ENCODE measurements at regions not wholly inside any gene's neighbourhood (a gene's known extent, or its start where the extent isn't known, plus 50 kb on each side); places are given as distances from the start of the nearest gene placed in this dataset.
"Not testable (repeated sequence)": the region's sequence is repeated elsewhere in the genome, so short reads cannot be mapped to it uniquely, and the experiment has no call there.

DNA sequence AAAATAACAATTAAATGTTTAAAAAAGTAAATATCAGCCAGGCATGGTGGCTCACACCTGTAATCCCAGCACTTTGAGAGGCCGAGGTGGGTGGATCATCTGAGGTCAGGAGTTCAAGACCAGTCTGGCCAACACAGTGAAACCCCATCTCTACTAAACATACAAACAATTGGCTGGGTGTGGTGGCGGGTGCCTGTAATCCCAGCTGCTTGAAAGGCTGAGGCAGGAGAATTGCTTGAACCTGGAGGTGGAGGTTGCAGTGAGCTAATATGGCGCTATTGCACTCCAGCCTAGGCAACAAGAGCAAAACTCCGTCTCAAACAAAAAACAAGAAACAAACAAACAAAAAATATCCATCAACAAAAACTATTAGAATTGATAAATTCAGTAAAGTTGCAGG is 77.5 kb downstream of the SNX5 start:
- in situ Hi-C loops (cut with HindIII; ENCODE audit: low pct_unique_long_range_greater_than_20kb, low sequenced_read_pairs); DNase-seq (ENCODE audit: low read depth): not testable (repeated sequence)

DNA sequence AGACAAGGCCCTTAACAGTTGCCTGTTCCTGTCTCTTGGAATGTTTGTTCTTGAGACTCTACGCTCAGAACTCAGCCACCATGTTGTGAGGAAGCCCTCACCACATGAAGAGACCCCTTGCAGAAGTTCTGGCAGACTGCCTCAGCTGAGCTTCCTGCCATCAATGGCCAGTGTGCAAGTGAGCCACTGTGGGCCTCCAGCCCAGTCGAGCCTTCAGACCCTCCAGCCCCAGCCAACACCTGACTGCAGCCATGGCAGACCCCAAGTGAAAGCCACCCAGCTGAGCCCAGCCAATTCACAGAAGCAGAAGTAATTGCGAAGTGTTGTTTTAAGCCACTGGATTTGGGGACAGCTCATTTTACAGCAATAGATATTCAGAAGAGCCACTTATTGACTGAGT is 78.3 kb downstream of the SNX5 start:
- no peak for DNase-seq (ENCODE audit: low read depth)
- in situ Hi-C loops (cut with HindIII; ENCODE audit: low pct_unique_long_range_greater_than_20kb, low sequenced_read_pairs): no loop called here

GRCh38 chr20:17889226-17889625 is 79.4 kb downstream of the SNX5 start:
- in situ Hi-C loops (cut with HindIII; ENCODE audit: low pct_unique_long_range_greater_than_20kb, low sequenced_read_pairs): no loop called here
- DNase-seq (ENCODE audit: low read depth): no peak

- DNase-seq (ENCODE audit: low read depth): peak; percentile 35
- in situ Hi-C loops (cut with HindIII; ENCODE audit: low pct_unique_long_range_greater_than_20kb, low sequenced_read_pairs): no loop called here
Observed at GRCh38 chr20:17888044-17888443, 80.5 kb downstream of the SNX5 start.

- in situ Hi-C loops (cut with HindIII; ENCODE audit: low pct_unique_long_range_greater_than_20kb, low sequenced_read_pairs): no loop called here
- no peak for DNase-seq (ENCODE audit: low read depth)
Observed at GRCh38 chr20:17887331-17888030, 81.1 kb downstream of the SNX5 start.

GRCh38 chr20:17885544-17885943 is 83.0 kb downstream of the SNX5 start:
- DNase-seq (ENCODE audit: low read depth): no peak
- in situ Hi-C loops (cut with HindIII; ENCODE audit: low pct_unique_long_range_greater_than_20kb, low sequenced_read_pairs): no loop called here

DNA sequence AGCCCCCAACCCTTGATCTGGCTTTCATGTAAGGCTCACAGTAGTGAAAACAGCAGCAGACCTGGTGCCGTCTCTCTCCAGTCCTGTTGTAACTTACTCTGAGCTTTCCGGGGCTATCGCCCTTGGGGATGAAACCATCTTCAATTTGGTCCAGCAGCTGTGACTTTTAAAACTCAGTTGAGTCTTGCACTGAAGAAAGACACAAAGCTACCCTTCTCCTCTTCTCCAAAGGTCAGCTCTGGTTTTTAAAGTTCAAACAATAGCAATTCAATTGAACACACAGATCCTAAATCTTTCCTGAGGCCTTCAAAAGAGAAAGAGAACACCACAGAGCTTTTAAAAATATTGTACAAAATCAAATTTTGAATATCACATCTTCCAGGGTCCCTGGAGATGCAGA is 83.5 kb downstream of the SNX5 start:
- no peak for DNase-seq (ENCODE audit: low read depth)
- in situ Hi-C loops (cut with HindIII; ENCODE audit: low pct_unique_long_range_greater_than_20kb, low sequenced_read_pairs): no loop called here

GRCh38 chr20:17884307-17885003 is 84.1 kb downstream of the SNX5 start:
- in situ Hi-C loops (cut with HindIII; ENCODE audit: low pct_unique_long_range_greater_than_20kb, low sequenced_read_pairs): no loop called here

DNA sequence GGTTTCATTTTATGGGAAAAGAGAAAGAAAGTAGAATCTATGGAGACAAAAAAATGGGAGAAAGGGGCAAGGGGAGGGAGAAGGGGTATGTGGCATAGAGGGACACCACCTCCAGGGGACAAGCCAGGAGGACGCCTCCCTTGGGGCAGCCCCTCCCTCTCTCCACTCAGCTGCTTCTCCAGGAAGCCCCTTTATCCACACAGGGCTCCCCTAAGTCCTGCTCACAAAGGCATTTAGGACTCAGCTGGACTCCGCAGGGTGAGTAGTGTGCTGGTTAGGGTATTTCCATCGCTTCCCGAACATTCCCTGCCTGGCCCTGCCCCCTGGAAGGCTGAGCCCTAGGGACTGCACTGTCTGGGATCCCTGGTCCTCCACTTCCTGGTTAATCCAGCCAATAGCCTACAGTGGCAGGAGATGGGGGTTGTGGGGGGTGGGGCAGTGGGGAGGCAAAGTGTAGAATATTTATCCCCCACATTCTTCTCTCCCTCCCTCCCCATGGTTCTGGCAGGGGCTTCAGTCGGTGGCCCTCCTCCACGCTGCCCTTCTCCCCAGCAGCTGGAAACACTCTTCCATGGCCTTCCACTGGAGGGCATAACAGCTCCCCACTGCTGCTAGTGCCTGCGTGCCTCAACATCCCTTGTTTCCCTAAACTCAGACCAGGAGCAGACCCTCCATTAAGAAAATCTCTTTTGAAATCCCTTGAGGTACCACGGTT is 84.8 kb downstream of the SNX5 start:
- in situ Hi-C loops (cut with HindIII; ENCODE audit: low pct_unique_long_range_greater_than_20kb, low sequenced_read_pairs): no loop called here
- DNase-seq (ENCODE audit: low read depth): no peak

More at GRCh38 chr20:17884307-17885003, 84.1 kb downstream of the SNX5 start:
- no peak for DNase-seq (ENCODE audit: low read depth)

GRCh38 chr20:17882834-17883591 is 85.6 kb downstream of the SNX5 start:
- in situ Hi-C loops (cut with HindIII; ENCODE audit: low pct_unique_long_range_greater_than_20kb, low sequenced_read_pairs): no loop called here

DNA sequence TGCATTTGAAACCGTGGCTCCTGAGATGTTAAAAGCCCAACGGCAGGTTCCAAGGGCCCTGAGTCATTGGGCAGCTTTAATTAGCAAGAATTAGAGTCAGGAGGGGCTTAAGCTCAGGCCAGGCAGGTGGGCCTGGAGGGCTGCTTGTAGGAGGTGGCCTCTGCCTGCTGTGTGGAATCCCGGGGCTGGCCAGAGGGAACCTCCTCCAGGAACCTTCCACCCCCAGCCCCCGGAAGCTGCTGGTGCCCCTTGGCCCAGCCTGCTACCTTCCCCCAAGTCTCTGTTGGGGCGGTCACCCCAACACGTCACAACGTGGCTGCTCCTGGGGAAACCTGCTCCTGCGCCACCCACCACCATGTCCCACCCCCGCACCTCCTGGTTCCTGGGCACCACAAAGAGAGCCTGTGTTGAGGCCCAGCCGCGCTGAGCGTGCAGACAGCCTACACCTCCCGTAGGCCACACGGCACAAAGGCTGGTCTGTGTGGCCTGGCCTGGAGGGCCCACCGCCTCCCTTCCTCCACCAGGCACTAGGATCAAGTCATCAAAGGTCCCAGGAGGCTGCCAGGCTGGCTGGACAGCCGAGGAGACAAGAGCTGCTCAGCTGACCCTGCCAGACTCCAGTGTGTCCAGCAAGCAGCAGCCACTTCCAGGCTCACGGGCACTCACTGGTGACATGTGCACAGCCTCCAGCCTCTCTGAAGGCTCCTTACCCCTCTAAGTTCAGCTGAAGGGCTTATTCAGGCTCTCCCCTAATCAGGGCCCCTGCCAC is 86.3 kb downstream of the SNX5 start:
- DNase-seq (ENCODE audit: low read depth): no peak
- in situ Hi-C loops (cut with HindIII; ENCODE audit: low pct_unique_long_range_greater_than_20kb, low sequenced_read_pairs): no loop called here

More at GRCh38 chr20:17882834-17883591, 85.6 kb downstream of the SNX5 start:
- DNase-seq (ENCODE audit: low read depth): no peak

- DNase-seq (ENCODE audit: low read depth): no peak
- in situ Hi-C loops (cut with HindIII; ENCODE audit: low pct_unique_long_range_greater_than_20kb, low sequenced_read_pairs): no loop called here
Observed at GRCh38 chr20:17881741-17882064, 86.9 kb downstream of the SNX5 start.

DNA sequence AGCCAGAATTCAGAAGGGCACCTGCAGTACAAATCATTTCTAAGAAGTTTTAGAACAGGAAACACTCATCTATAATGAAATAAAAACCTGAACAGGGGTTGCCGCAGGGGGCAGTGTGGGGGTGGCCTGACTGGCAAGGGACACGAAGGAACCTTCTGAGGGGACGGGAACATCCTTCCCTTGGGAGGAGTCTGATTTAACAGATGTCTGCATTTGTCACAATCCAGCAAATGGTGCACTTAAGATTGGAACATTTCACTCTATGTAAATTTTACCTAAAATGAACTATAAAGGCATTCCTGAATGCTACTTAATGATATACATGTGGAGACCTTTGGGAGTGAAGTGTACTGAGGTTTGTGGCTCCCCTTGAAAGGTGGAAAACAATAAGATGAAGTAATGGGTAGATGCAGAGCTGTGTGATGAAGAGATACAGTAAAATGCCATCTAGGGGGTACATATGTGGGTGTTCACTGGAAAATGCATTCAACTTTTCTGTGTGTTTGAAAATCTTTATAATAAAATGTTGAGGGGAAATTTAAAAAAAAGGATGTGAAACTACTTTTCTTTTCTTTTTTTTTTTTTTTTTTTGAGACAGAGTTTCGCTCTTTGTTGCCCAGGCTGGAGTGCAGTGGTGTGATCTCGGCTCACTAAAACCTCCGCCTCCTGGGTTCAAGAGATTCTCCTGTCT is 89.5 kb downstream of the SNX5 start:
- in situ Hi-C loops (cut with HindIII; ENCODE audit: low pct_unique_long_range_greater_than_20kb, low sequenced_read_pairs): no loop called here
- no peak for DNase-seq (ENCODE audit: low read depth)

- in situ Hi-C loops (cut with HindIII; ENCODE audit: low pct_unique_long_range_greater_than_20kb, low sequenced_read_pairs): no loop called here
- DNase-seq (ENCODE audit: low read depth): no peak
Observed at GRCh38 chr20:17878069-17878911, 90.3 kb downstream of the SNX5 start.

DNA sequence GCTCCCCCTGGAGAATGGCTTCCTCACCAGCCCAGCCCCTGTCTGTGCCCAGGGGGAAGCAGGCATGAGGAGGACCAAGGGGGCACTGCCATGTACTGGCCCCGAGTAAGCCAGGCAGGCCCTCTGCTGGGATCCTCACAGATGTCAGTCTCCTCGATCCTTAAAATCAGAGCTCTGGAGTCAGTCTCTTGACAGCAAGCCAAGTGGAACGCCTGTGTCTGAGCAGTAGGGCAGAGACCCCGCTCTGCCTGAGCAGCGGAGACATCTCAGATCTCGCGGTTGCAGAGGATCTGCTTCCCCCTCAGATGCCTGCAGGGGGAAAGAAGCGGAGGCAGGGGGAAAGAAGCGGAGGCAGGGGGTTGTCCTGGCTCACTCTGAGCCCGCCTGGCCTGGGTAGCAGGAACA is 92.6 kb downstream of the SNX5 start:
- in situ Hi-C loops (cut with HindIII; ENCODE audit: low pct_unique_long_range_greater_than_20kb, low sequenced_read_pairs): no loop called here

DNA sequence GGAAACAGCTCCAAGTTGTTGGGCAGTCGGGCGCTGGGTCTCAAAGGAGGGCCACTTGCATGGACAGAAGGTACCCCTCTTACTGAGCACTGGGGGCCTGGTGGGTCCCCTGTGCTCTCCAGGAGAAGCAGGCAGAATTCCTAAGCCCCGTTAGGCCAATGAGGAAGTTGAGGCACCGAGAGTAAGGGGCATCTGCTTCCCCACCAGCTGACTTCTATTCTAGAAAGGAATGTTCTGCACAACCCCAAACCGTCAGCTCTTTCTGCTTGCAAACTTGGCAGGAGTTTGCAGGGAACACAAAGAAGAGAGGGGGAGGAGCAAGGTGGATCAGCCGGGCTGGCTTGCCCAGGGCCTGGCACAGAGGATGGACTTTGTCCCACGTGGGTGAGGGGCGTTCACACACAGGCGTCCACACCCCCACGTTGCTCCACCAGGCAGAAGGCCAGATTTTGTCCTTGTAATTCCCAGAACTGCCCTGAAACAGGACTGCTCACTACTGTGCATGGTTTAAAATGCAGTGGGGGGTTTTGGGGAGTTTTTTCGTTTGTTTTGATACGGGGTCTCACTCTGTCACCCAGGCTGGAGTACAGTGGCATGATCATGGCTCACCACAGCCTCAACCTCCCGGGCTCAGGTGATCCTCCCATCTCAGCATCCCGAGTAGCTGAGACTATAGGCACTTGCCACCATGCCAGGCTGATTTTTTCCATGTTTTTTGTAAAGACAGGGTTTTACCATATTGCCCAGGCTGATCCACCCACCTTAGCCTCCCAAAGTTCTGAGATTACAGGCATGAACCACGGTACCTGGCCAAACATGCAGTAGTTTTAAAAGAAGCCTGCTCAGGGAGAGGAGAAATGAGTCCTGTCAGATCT is 93.3 kb downstream of the SNX5 start:
- DNase-seq (ENCODE audit: low read depth): peak; percentile 30
- in situ Hi-C loops (cut with HindIII; ENCODE audit: low pct_unique_long_range_greater_than_20kb, low sequenced_read_pairs): no loop called here

More for the DNA sequence above, 92.6 kb downstream of the SNX5 start:
- DNase-seq (ENCODE audit: low read depth): no peak
